ENCODE measurements at regions not wholly inside any gene's neighbourhood (a gene's known extent, or its start where the extent isn't known, plus 50 kb on each side); places are given as distances from the start of the nearest gene placed in this dataset.

GRCh38 chr9:82571540-82571939 is 491.4 kb downstream of the RASEF start:
- Histone ChIP-seq H3K4me3 (no peak overlapping the region), H3K4me2 (no peak overlapping the region), H3K4me1 (no peaks in the 10 kb centered on the region), H3K9me3 (peaks cover 11% of the 10 kb centered on the region; the same call in 1 of the 3 replicates), H3K27ac (no peak overlapping the region)
- ChIA-PET CTCF (interaction anchor here (1.8 kb wide), 1 partner anchor 10 kb away, joined by 6 read pairs; no protein-coding TSS in a partner anchor), POLR2A (no interaction called here)
- TF ChIP-seq RCOR1 (IDR thresholded peaks at IDR 0.05; ENCODE audit: low read depth, low read length) (no peak), HDAC2 (IDR thresholded peaks at IDR 0.05) (no peak), TFCP2L1 (CRISPR knock-in tag; IDR thresholded peaks at IDR 0.05) (no peak), PBX3 (IDR thresholded peaks at IDR 0.05) (no peak), REST (IDR thresholded peaks at IDR 0.05) (no peak), HOXB13 (CRISPR knock-in tag; IDR thresholded peaks at IDR 0.05; ENCODE audit: low read depth) (no peak), ZSCAN20 (CRISPR knock-in tag; IDR thresholded peaks at IDR 0.05) (no peak), NFE2L2 (conservative IDR thresholded peaks at IDR 0.05; ENCODE audit: low read length) (no peak), CHD2 (IDR thresholded peaks at IDR 0.05; ENCODE audit: low read length, partially characterized antibody) (no peak), MYC (IDR thresholded peaks at IDR 0.05; ENCODE audit: borderline replicate concordance, low read length) (no peak), SMC3 (IDR thresholded peaks at IDR 0.05) (no peak), MAFK (IDR thresholded peaks at IDR 0.05; ENCODE audit: partially characterized antibody) (no peak), POLR2AphosphoS2 (conservative IDR thresholded peaks at IDR 0.05; ENCODE audit: low read length) (no peak), RNF2 (IDR thresholded peaks at IDR 0.05; ENCODE audit: borderline replicate concordance, low read depth) (no peak), CBX2 (IDR thresholded peaks at IDR 0.05; ENCODE audit: borderline replicate concordance, low read depth) (no peak), BCL3 (IDR thresholded peaks at IDR 0.05) (no peak), HEYL (CRISPR knock-in tag; IDR thresholded peaks at IDR 0.05) (no peak), RFX5 (IDR thresholded peaks at IDR 0.05) (no peak)
- DNase-seq (ENCODE audit: low read depth in 1 of 2, low spot score in 1 of 2) (no peak), FAIRE-seq (no peak), ATAC-seq (no peak)

GRCh38 chr9:82572146-82572545 is 490.8 kb downstream of the RASEF start:
- POLR2A ChIA-PET, result no interaction called here
- no peak for DNase-seq (ENCODE audit: low read depth in 1 of 2, low spot score in 1 of 2)
- no peak for ATAC-seq
- CTCF ChIA-PET, result interaction anchor here (1.8 kb wide), 1 partner anchor 10 kb away, joined by 6 read pairs; no protein-coding TSS in a partner anchor
- FAIRE-seq, result no peak
- peaks cover 11% of the 10 kb centered on the region; the same call in 1 of the 3 replicates for H3K9me3 ChIP-seq
- 13% methylated on average over 2 of the region's 2 CpGs for WGBS (ENCODE audit: missing lambda C conversion rate)
- H3K4me2 ChIP-seq, result no peak overlapping the region
- H3K4me3 ChIP-seq, result no peak overlapping the region
- TF ChIP-seq EHF (CRISPR knock-in tag; IDR thresholded peaks at IDR 0.05), result no peak
- TF ChIP-seq POLR2A (IDR thresholded peaks at IDR 0.05; ENCODE audit: low read length), result no peak
- no peak for TF ChIP-seq MAX (IDR thresholded peaks at IDR 0.05)
- TF ChIP-seq EHMT2 (IDR thresholded peaks at IDR 0.05; ENCODE audit: low read depth), result no peak
- TF ChIP-seq RAD21 (conservative IDR thresholded peaks at IDR 0.05 in 1 of 2, IDR thresholded peaks at IDR 0.05 in 1 of 2), result no peak
- TF ChIP-seq PBX3 (IDR thresholded peaks at IDR 0.05), result no peak
- TF ChIP-seq FOSB (CRISPR knock-in tag; IDR thresholded peaks at IDR 0.05), result no peak
- TF ChIP-seq MAZ (IDR thresholded peaks at IDR 0.05; ENCODE audit: borderline replicate concordance, low read depth, low read length), result no peak
- no peak for TF ChIP-seq HMGXB4 (CRISPR knock-in tag; IDR thresholded peaks at IDR 0.05; ENCODE audit: borderline replicate concordance)
- TF ChIP-seq CEBPB (IDR thresholded peaks at IDR 0.05), result no peak
- no peaks in the 10 kb centered on the region for H3K4me1 ChIP-seq
- H3K27ac ChIP-seq, result no peak overlapping the region

Measured in A549 (cell line).